ENCODE measurements at regions not wholly inside any gene's neighbourhood (a gene's known extent, or its start where the extent isn't known, plus 50 kb on each side); places are given as distances from the start of the nearest gene placed in this dataset.

- no peak overlapping the region for H3K4me3 ChIP-seq
- peaks cover 3 to 13% of the 10 kb centered on the region in 2 donors for H3K4me1 ChIP-seq
- intact Hi-C loops (cut with DNase I): no loop called here
- H3K9me3 ChIP-seq: no peaks in the 10 kb centered on the region
- no peaks in the 10 kb centered on the region for H3K27me3 ChIP-seq
- H3K27ac ChIP-seq: peak overlapping the region in 1 of 2 donors; percentile 63
- no peak for DNase-seq (ENCODE audit: low spot score in 2 of 2)
- H3K36me3 ChIP-seq: no peaks in the 10 kb centered on the region
- TF ChIP-seq CTCF (IDR thresholded peaks at IDR 0.05): no peak
Observed at GRCh38 chr18:58813561-58814225, 51.0 kb upstream of the ZNF532 start.

- intact Hi-C loops (cut with DNase I): no loop called here
- no peaks in the 10 kb centered on the region for H3K9me3 ChIP-seq
- H3K4me1 ChIP-seq: peaks cover 3 to 13% of the 10 kb centered on the region in 2 donors
- no peak for TF ChIP-seq CTCF (IDR thresholded peaks at IDR 0.05)
- no peak for DNase-seq (ENCODE audit: low spot score in 2 of 2)
- H3K27ac ChIP-seq: peak overlapping the region in 1 of 2 donors; percentile 63
- no peak overlapping the region for H3K4me3 ChIP-seq
- no peaks in the 10 kb centered on the region for H3K27me3 ChIP-seq
- no peaks in the 10 kb centered on the region for H3K36me3 ChIP-seq
Observed at GRCh38 chr18:58814317-58814716, 50.4 kb upstream of the ZNF532 start.
